PC-9 (cell line): ENCODE measurements at regions not wholly inside any gene's neighbourhood (a gene's known extent, or its start where the extent isn't known, plus 50 kb on each side); places are given as distances from the start of the nearest gene placed in this dataset.

Experiments used
- BruUV-seq: library from RNA; stranded (reverse); fragments of 400-500 nt; replicated peaks from 2 replicates; lab custom pipeline; 2021; lab: Mats Ljungman, UMichigan
- CTCF ChIA-PET: fragments of 300-600 bp; sonication (Branson Sonifier 250); formaldehyde crosslinking; loops from one replicate; lab custom pipeline; 2022; ENCODE audit warnings: antibody characterized with exemption; lab: Charles Lee
- POLR2A ChIA-PET: fragments of 300-600 bp; sonication (Branson Sonifier 250); formaldehyde crosslinking; loops from one replicate; lab custom pipeline; 2022; ENCODE audit warnings: antibody characterized with exemption; ENCODE audit not compliant: unreplicated experiment; lab: Charles Lee
- DNase-seq, 2 experiments: peaks; one replicate each; pipeline versions ENCODE4 v3.0.0 to v3.0.0-alpha.2; 2015 to 2022; ENCODE audit warnings: mixed read lengths in 1 of 2
- H2AFZ ChIP-seq: fragments of 200-600 bp; sonication (generic); 2 replicates; pipeline ENCODE4 v1.8.1; 2017; ENCODE audit warnings: antibody characterized with exemption
- H3F3A ChIP-seq: fragments of 200-600 bp; sonication (generic); 2 replicates; pipeline ENCODE4 v1.8.1; 2017; ENCODE audit warnings: antibody characterized with exemption, mild to moderate bottlenecking, low read depth; ENCODE audit not compliant: insufficient read depth
- H3K27ac ChIP-seq: fragments of 200-600 bp; sonication (generic); 2 replicates; pipeline ENCODE4 v1.6.1; 2016; ENCODE audit warnings: mixed run types
- H3K27me3 ChIP-seq: fragments of 200-600 bp; sonication (generic); 2 replicates; pipeline ENCODE4 v1.6.1; 2016; ENCODE audit warnings: low read depth, mixed run types; ENCODE audit not compliant: insufficient read depth
- H3K36me3 ChIP-seq: fragments of 200-600 bp; sonication (generic); 2 replicates; pipeline ENCODE4 v1.6.1; 2016; ENCODE audit warnings: low read depth, mixed run types
- H3K4me1 ChIP-seq: fragments of 200-600 bp; sonication (generic); replicated peaks from 2 replicates; pipeline ENCODE4 v1.6.1; 2016; ENCODE audit warnings: mixed run types; ENCODE audit not compliant: insufficient read depth
- H3K4me2 ChIP-seq: fragments of 200-600 bp; sonication (generic); 2 replicates; pipeline ENCODE4 v1.6.1; 2017; ENCODE audit warnings: mixed run types
- H3K4me3 ChIP-seq: fragments of 200-600 bp; sonication (generic); 2 replicates; pipeline ENCODE4 v1.6.1; 2016; ENCODE audit warnings: mixed run types
- H3K79me2 ChIP-seq: fragments of 200-600 bp; sonication (generic); 2 replicates; pipeline ENCODE4 v1.6.1; 2017; ENCODE audit warnings: low read depth, mixed run types
- H3K9me2 ChIP-seq: fragments of 200-600 bp; sonication (generic); 2 replicates; pipeline ENCODE4 v1.8.1; 2017; ENCODE audit warnings: mild to moderate bottlenecking; ENCODE audit not compliant: insufficient read depth
- H3K9me3 ChIP-seq: fragments of 200-600 bp; sonication (generic); 2 replicates; pipeline ENCODE4 v1.8.1; 2016; ENCODE audit warnings: low read depth; ENCODE audit not compliant: insufficient read depth
- H4K20me1 ChIP-seq: fragments of 200-600 bp; sonication (generic); 2 replicates; pipeline ENCODE4 v1.8.1; 2017; ENCODE audit not compliant: insufficient read depth
- EZH2 ChIP-seq: fragments of 200-600 bp; sonication (generic); IDR thresholded peaks from 2 replicates; pipeline ENCODE4 v1.8.0; 2017; ENCODE audit warnings: antibody characterized with exemption, low read depth
- intact Hi-C: fragments of 100-400 bp; cut with micrococcal nuclease; formaldehyde crosslinking; loops from one replicate; pipeline ENCODE4 v1.10.0; 2022; ENCODE audit not compliant: unreplicated experiment
- TF ChIP-seq, protein P1 (sequence below): fragments of 200-600 bp; sonication (generic); conservative IDR thresholded peaks from 2 replicates; pipeline ENCODE4 v1.6.1; 2017; ENCODE audit warnings: mixed run types, antibody characterized with exemption, mild to moderate bottlenecking, moderate library complexity

DNA sequence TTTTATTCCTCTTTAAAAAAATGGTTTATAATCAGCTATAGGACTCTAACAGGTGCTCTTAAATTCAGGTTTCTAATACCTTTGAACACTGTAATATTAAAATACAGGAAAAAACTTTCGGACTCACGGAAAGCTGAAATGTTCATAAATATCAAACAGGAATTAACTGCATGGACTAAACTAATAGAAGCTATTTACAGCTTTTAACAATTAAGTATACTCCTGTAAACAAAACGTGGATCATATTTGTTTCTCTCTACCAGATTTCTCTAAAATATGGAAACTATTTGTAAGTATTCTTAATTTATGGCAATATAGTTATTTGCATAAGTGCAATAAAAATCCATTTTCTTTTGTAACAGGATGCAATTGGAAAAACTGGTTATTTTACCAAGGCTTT lies 108.9 kb upstream of the RESF1 start:
- POLR2A ChIA-PET: interaction anchor here (0.7 kb wide), 1 partner anchor 587 kb away, joined by 3 read pairs; no protein-coding TSS in a partner anchor
- TF ChIP-seq, protein P1, sequence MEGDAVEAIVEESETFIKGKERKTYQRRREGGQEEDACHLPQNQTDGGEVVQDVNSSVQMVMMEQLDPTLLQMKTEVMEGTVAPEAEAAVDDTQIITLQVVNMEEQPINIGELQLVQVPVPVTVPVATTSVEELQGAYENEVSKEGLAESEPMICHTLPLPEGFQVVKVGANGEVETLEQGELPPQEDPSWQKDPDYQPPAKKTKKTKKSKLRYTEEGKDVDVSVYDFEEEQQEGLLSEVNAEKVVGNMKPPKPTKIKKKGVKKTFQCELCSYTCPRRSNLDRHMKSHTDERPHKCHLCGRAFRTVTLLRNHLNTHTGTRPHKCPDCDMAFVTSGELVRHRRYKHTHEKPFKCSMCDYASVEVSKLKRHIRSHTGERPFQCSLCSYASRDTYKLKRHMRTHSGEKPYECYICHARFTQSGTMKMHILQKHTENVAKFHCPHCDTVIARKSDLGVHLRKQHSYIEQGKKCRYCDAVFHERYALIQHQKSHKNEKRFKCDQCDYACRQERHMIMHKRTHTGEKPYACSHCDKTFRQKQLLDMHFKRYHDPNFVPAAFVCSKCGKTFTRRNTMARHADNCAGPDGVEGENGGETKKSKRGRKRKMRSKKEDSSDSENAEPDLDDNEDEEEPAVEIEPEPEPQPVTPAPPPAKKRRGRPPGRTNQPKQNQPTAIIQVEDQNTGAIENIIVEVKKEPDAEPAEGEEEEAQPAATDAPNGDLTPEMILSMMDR: no peak
- no peak for TF ChIP-seq EZH2

DNA sequence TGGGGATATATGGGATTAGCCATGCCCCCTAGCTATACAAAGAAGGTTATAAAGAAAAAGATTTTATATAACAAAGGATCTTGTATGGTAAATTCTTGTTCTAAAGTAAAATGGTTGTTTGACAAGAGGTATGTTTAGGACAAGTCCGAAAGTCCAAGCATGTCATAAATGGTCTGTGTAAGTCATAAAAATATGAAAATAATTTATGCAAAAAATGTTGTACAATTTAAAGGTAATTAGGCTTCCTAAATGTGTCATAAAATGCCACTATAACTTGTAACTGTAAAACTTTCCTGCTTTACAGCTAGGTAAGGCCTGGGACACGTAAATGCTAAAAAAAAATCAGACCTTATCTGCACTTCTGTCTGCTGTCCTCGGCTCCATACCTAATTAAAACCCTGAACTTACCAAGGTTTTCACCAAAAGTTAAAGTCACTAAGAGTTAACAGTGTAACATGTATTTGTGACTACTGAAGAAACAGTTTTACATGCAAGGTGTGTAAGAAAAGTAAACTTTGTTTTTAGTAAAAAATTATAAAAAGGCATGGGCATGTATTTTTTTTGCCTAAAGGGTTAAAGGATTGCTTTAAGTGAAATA lies 110.0 kb upstream of the RESF1 start:
- BruUV-seq: no TSS peak
- Histone ChIP-seq H3K27me3 (no peaks in the 10 kb centered on the region), H3K4me2 (no peak overlapping the region), H3K4me3 (no peak overlapping the region), H3K79me2 (no peaks in the 10 kb centered on the region), H3K9me3 (peaks cover 33% of the 10 kb centered on the region), H3K9me2 (no peaks in the 10 kb centered on the region), H3K4me1 (peaks cover 3% of the 10 kb centered on the region; the same call in 1 of the 2 replicates), H3F3A (no peaks in the 10 kb centered on the region), H4K20me1 (no peaks in the 10 kb centered on the region), H3K27ac (no peak overlapping the region), H3K36me3 (no peaks in the 10 kb centered on the region), H2AFZ (no peak overlapping the region)
- no peak for DNase-seq
- CTCF ChIA-PET: no interaction called here
- TF ChIP-seq, protein P1: no peak
- TF ChIP-seq EZH2: no peak
- intact Hi-C loops: no loop called here
- POLR2A ChIA-PET: no interaction called here

More for the DNA sequence above, 108.9 kb upstream of the RESF1 start:
- Histone ChIP-seq H3K27ac (no peak overlapping the region), H3K27me3 (no peaks in the 10 kb centered on the region), H3F3A (no peaks in the 10 kb centered on the region), H4K20me1 (no peaks in the 10 kb centered on the region), H3K9me2 (no peaks in the 10 kb centered on the region), H2AFZ (no peak overlapping the region), H3K9me3 (peaks cover 33% of the 10 kb centered on the region), H3K4me3 (no peak overlapping the region), H3K79me2 (no peaks in the 10 kb centered on the region), H3K4me1 (peaks cover 5% of the 10 kb centered on the region; the same call in 1 of the 2 replicates), H3K4me2 (no peak overlapping the region), H3K36me3 (no peaks in the 10 kb centered on the region)
- intact Hi-C loops: no loop called here
- no TSS peak for BruUV-seq
- CTCF ChIA-PET: interaction anchor here (0.7 kb wide), 1 partner anchor 358 kb away, joined by 3 read pairs; no protein-coding TSS in a partner anchor
- DNase-seq: no peak

DNA sequence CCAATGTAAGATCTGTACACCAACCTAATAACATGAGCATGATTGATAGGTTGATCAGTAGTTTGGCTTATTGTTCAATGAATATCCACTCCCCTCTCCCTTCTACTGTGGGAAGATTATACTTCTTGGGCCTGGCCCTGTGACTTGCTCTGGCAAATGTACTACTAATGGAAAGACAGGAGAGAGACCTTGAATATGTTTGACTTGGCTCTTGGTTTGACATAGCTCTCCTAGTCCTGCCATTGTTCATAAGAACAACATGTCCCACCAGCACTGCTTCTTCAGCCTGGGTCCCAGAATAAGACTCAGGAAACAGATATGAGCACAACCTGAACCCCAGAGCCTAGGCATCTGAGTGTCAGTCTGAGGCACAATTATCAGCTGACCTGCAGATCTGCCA lies 112.8 kb upstream of the RESF1 start:
- Histone ChIP-seq H3K9me3 (peaks cover 29% of the 10 kb centered on the region), H3F3A (no peaks in the 10 kb centered on the region), H3K4me1 (no peaks in the 10 kb centered on the region), H3K4me3 (no peak overlapping the region), H2AFZ (no peak overlapping the region), H4K20me1 (no peaks in the 10 kb centered on the region), H3K79me2 (no peaks in the 10 kb centered on the region), H3K4me2 (no peak overlapping the region), H3K36me3 (no peaks in the 10 kb centered on the region), H3K9me2 (no peaks in the 10 kb centered on the region), H3K27me3 (no peaks in the 10 kb centered on the region), H3K27ac (no peak overlapping the region)
- intact Hi-C loops: no loop called here
- no peak for TF ChIP-seq EZH2
- TF ChIP-seq, protein P1: no peak
- BruUV-seq: no TSS peak
- ChIA-PET CTCF (no interaction called here), POLR2A (no interaction called here)
- no peak for DNase-seq
